ENCODE measurements at regions not wholly inside any gene's neighbourhood (a gene's known extent, or its start where the extent isn't known, plus 50 kb on each side); places are given as distances from the start of the nearest gene placed in this dataset.
A peak's percentile ranks its signal among the peaks of the same experiment; 100 is the strongest.

- CTCF ChIA-PET = interaction anchor here (0.7 kb wide), 1 partner anchor 135 kb away, joined by 3 read pairs; no protein-coding TSS in a partner anchor
- H3K27ac ChIP-seq (ENCODE audit: extremely low read depth, low read depth, low read length) = no peak overlapping the region
- TF ChIP-seq ZBTB10 (tag by site-specific recombination; IDR thresholded peaks at IDR 0.05) (no peak), ZNF184 (tag by site-specific recombination; IDR thresholded peaks at IDR 0.05) (no peak)
These were observed 98.8 kb downstream of the SNX19 start for GRCh38 chr11:130817330-130817944.

GRCh38 chr11:130819625-130820024, 96.7 kb downstream of the SNX19 start:
- ChIA-PET POLR2A (no interaction called here), CTCF (interaction anchor here (0.8 to 1.3 kb wide), 2 partner anchors 20 to 41 kb away, joined by 3 read pairs; no protein-coding TSS in a partner anchor)
- H3K36me3 ChIP-seq (ENCODE audit: control insufficient read depth in 2 of 2, insufficient read depth in 1 of 2, low read length in 2 of 2) = no peaks in the 10 kb centered on the region
- no peak overlapping the region for H3K27ac ChIP-seq (ENCODE audit: extremely low read depth, low read depth, low read length)
- H3K4me1 ChIP-seq (ENCODE audit: control insufficient read depth, insufficient read depth, low read length) = 0 out of 2 replicates have a peak, but pooled peaks cover 3% of the 10 kb centered on the region
- no peak for TF ChIP-seq ZNF341 (tag by site-specific recombination; IDR thresholded peaks at IDR 0.05; ENCODE audit: low read depth)
- TF ChIP-seq INSM2 (tag by site-specific recombination; IDR thresholded peaks at IDR 0.05) = no peak
- TF ChIP-seq BCL11A (tag by site-specific recombination; IDR thresholded peaks at IDR 0.05; ENCODE audit: low read depth) = no peak
- TF ChIP-seq ZNF670 (tag by site-specific recombination; IDR thresholded peaks at IDR 0.05; ENCODE audit: low read depth) = no peak
- no peak for TF ChIP-seq ZNF660 (tag by site-specific recombination; IDR thresholded peaks at IDR 0.05)
- no peak for TF ChIP-seq ZNF394 (tag by site-specific recombination; IDR thresholded peaks at IDR 0.05; ENCODE audit: borderline replicate concordance)
- no peak for TF ChIP-seq PBX3 (CRISPR knock-in tag; IDR thresholded peaks at IDR 0.05)
- peak; percentile 38; the same call in 1 of the 2 replicates for TF ChIP-seq ZBTB17 (tag by site-specific recombination; IDR thresholded peaks at IDR 0.05)
- TF ChIP-seq ZBTB10 (tag by site-specific recombination; IDR thresholded peaks at IDR 0.05) = no peak
- TF ChIP-seq ZNF768 (tag by site-specific recombination; IDR thresholded peaks at IDR 0.05) = no peak
- TF ChIP-seq SCRT1 (tag by site-specific recombination; IDR thresholded peaks at IDR 0.05; ENCODE audit: borderline replicate concordance) = peak; percentile 76
- no peak for TF ChIP-seq ZBTB11 (tag by site-specific recombination; conservative IDR thresholded peaks at IDR 0.05; ENCODE audit: low read depth)
- no peak for TF ChIP-seq HOXA7 (CRISPR knock-in tag; IDR thresholded peaks at IDR 0.05; ENCODE audit: borderline replicate concordance)
- TF ChIP-seq ZSCAN30 (tag by site-specific recombination; IDR thresholded peaks at IDR 0.05) = no peak
- no peak for TF ChIP-seq ZNF169 (tag by site-specific recombination; IDR thresholded peaks at IDR 0.05)
- TF ChIP-seq ZNF510 (tag by site-specific recombination; IDR thresholded peaks at IDR 0.05; ENCODE audit: insufficient replicate concordance) = no peak
- no peak for TF ChIP-seq MZF1 (tag by site-specific recombination; IDR thresholded peaks at IDR 0.05; ENCODE audit: borderline replicate concordance)
- TF ChIP-seq SCRT2 (tag by site-specific recombination; IDR thresholded peaks at IDR 0.05) = peak; percentile 85
- TF ChIP-seq ZNF776 (tag by site-specific recombination; IDR thresholded peaks at IDR 0.05; ENCODE audit: borderline replicate concordance) = no peak
- no peak overlapping the region for H3K4me3 ChIP-seq (ENCODE audit: low read depth, low read length)
- H3K9me3 ChIP-seq (ENCODE audit: control insufficient read depth, insufficient read depth, low read depth, low read length) = no peaks in the 10 kb centered on the region

More at GRCh38 chr11:130817330-130817944, 98.8 kb downstream of the SNX19 start:
- H3K36me3 ChIP-seq (ENCODE audit: control insufficient read depth in 2 of 2, insufficient read depth in 1 of 2, low read length in 2 of 2) = no peaks in the 10 kb centered on the region
- no peaks in the 10 kb centered on the region for H3K9me3 ChIP-seq (ENCODE audit: control insufficient read depth, insufficient read depth, low read depth, low read length)
- H3K4me1 ChIP-seq (ENCODE audit: control insufficient read depth, insufficient read depth, low read length) = peaks cover 11% of the 10 kb centered on the region; the same call in 1 of the 2 replicates
- POLR2A ChIA-PET = interaction anchor here (0.5 kb wide), 1 partner anchor 10 kb away, joined by 3 read pairs; no protein-coding TSS in a partner anchor
- H3K4me3 ChIP-seq (ENCODE audit: low read depth, low read length) = no peak overlapping the region
